PC-3 (cell line): ENCODE measurements at regions not wholly inside any gene's neighbourhood (a gene's known extent, or its start where the extent isn't known, plus 50 kb on each side); places are given as distances from the start of the nearest gene placed in this dataset.

Experiments
- ATAC-seq: fragments of 200-7000 bp; cut with Tn5 transposase; 2 replicates; pipeline ENCODE4 v1.9.1; 2020; ENCODE audit warnings: mild to moderate bottlenecking, moderate library complexity
- BruUV-seq: library from RNA; stranded (reverse); fragments of 400-500 nt; replicated peaks from 2 replicates; lab custom pipeline; 2021; lab: Mats Ljungman, UMichigan
- CTCF ChIA-PET: fragments of 300-600 bp; sonication (Branson Sonifier 250); formaldehyde crosslinking; loops from one replicate; lab custom pipeline; 2022; ENCODE audit warnings: antibody characterized with exemption; lab: Charles Lee
- POLR2A ChIA-PET: fragments of 300-600 bp; sonication (Branson Sonifier 250); formaldehyde crosslinking; loops from one replicate; lab custom pipeline; 2022; ENCODE audit warnings: antibody characterized with exemption; ENCODE audit not compliant: unreplicated experiment; lab: Charles Lee
- DNase-seq: peaks from one replicate; pipeline ENCODE4 v3.0.0-alpha.2; 2015
- H2AFZ ChIP-seq: fragments of 300-600 bp; sonication (generic); 2 replicates; pipeline ENCODE4 v1.6.0; 2016; ENCODE audit warnings: antibody characterized with exemption, low read length
- H3F3A ChIP-seq: fragments of 300-600 bp; sonication (generic); one replicate; pipeline ENCODE4 v1.6.0; 2017; ENCODE audit warnings: antibody characterized with exemption, low read length, control low read depth, mild to moderate bottlenecking; ENCODE audit not compliant: unreplicated experiment
- H3K27ac ChIP-seq: fragments of 300-600 bp; sonication (generic); 2 replicates; pipeline ENCODE4 v1.5.1; 2016; ENCODE audit warnings: mild to moderate bottlenecking, low read length
- H3K27me3 ChIP-seq: fragments of 300-600 bp; sonication (generic); 2 replicates; pipeline ENCODE4 v1.6.1; 2016; ENCODE audit warnings: low read length, mixed read lengths
- H3K36me3 ChIP-seq: fragments of 300-600 bp; sonication (generic); 2 replicates; pipeline ENCODE4 v1.6.1; 2016; ENCODE audit warnings: low read depth, mixed run types, low read length, mixed read lengths
- H3K4me1 ChIP-seq: fragments of 300-600 bp; sonication (generic); 2 replicates; pipeline ENCODE4 v1.5.1; 2016; ENCODE audit warnings: low read length; ENCODE audit not compliant: insufficient read depth
- H3K4me2 ChIP-seq: fragments of 300-600 bp; sonication (generic); 2 replicates; pipeline ENCODE4 v1.6.0; 2016; ENCODE audit warnings: low read length
- H3K4me3 ChIP-seq: fragments of 300-600 bp; sonication (generic); 2 replicates; pipeline ENCODE4 v1.5.1; 2016; ENCODE audit warnings: mild to moderate bottlenecking, low read length, mixed read lengths
- H3K79me2 ChIP-seq: fragments of 300-600 bp; sonication (generic); 2 replicates; pipeline ENCODE4 v1.6.1; 2017; ENCODE audit warnings: low read length, mixed read lengths
- H3K9ac ChIP-seq: fragments of 300-600 bp; sonication (generic); 2 replicates; pipeline ENCODE4 v1.6.0; 2016; ENCODE audit warnings: mild to moderate bottlenecking, low read length
- H3K9me2 ChIP-seq: fragments of 300-600 bp; sonication (generic); replicated peaks from 2 replicates; pipeline ENCODE4 v1.6.1; 2016; ENCODE audit warnings: mixed run types, low read length, mixed read lengths
- H3K9me3 ChIP-seq: fragments of 300-600 bp; sonication (generic); 2 replicates; pipeline ENCODE4 v1.6.1; 2016; ENCODE audit warnings: low read length, mixed read lengths
- H4K20me1 ChIP-seq: fragments of 300-600 bp; sonication (generic); 2 replicates; pipeline ENCODE4 v1.6.1; 2016; ENCODE audit warnings: low read length, mixed read lengths
- CTCF ChIP-seq: fragments of 300-600 bp; sonication (generic); conservative IDR thresholded peaks from 2 replicates; pipeline ENCODE4 v1.5.1; 2017; ENCODE audit warnings: antibody characterized with exemption, low read depth, mild to moderate bottlenecking, low read length
- EZH2 ChIP-seq: fragments of 300-600 bp; sonication (generic); IDR thresholded peaks from one replicate; pipeline ENCODE4 v1.6.1; 2017; ENCODE audit warnings: antibody characterized with exemption, mild to moderate bottlenecking, low read length; ENCODE audit not compliant: unreplicated experiment
- EZH2phosphoT487 ChIP-seq: fragments of 300-600 bp; sonication (generic); IDR thresholded peaks from 2 replicates; pipeline ENCODE4 v1.6.1; 2018; ENCODE audit warnings: mild to moderate bottlenecking, antibody characterized with exemption, low read length, borderline replicate concordance
- intact Hi-C: fragments of 100-400 bp; cut with micrococcal nuclease; formaldehyde crosslinking; loops from 2 replicates; pipeline ENCODE4 v1.9.0; 2023

- Histone ChIP-seq H3K27ac (peak overlapping the region; percentile 9; the same call in 1 of the 2 replicates), H3K79me2 (no peaks in the 10 kb centered on the region), H3K9ac (no peak overlapping the region), H2AFZ (no peak overlapping the region), H4K20me1 (no peaks in the 10 kb centered on the region), H3K9me2 (no peaks in the 10 kb centered on the region), H3K4me1 (no peaks in the 10 kb centered on the region), H3K36me3 (no peaks in the 10 kb centered on the region), H3K4me2 (no peak overlapping the region), H3K27me3 (no peaks in the 10 kb centered on the region), H3K9me3 (no peaks in the 10 kb centered on the region), H3F3A (no peaks in the 10 kb centered on the region), H3K4me3 (no peak overlapping the region)
- intact Hi-C loops = no loop called here
- peak; percentile 32 for DNase-seq
- no peak for ATAC-seq
- ChIA-PET CTCF (no interaction called here), POLR2A (no interaction called here)
- no TSS peak for BruUV-seq
- TF ChIP-seq EZH2phosphoT487 (no peak), CTCF (no peak), EZH2 (no peak)
Observed at GRCh38 chr12:21073822-21074460, 57.1 kb upstream of the SLCO1B1 start.
